Middle frontal gyrus (tissue), 1 donor: ENCODE measurements at regions not wholly inside any gene's neighbourhood (a gene's known extent, or its start where the extent isn't known, plus 50 kb on each side); places are given as distances from the start of the nearest gene placed in this dataset.
"Not testable (repeated sequence)": the region's sequence is repeated elsewhere in the genome, so short reads cannot be mapped to it uniquely, and the experiment has no call there.

Experiments used
- DNase-seq: peaks from one replicate; pipeline ENCODE4 v3.0.0-alpha.2; 2015; ENCODE audit warnings: low spot score; ENCODE audit errors: extremely low spot score

- DNase-seq, result no peak
Measured at GRCh38 chr10:57341294-57341693, 926.4 kb downstream of the IPMK start.

- no peak for DNase-seq
Measured at GRCh38 chr10:57338823-57339558, 928.7 kb downstream of the IPMK start.

GRCh38 chr10:57336865-57337264 is 930.8 kb downstream of the IPMK start:
- no peak for DNase-seq

- no peak for DNase-seq
Measured at GRCh38 chr10:57336341-57336740, 931.4 kb downstream of the IPMK start.

- DNase-seq, result no peak
Measured at GRCh38 chr10:57334523-57334922, 933.2 kb downstream of the IPMK start.

- no peak for DNase-seq
Measured at GRCh38 chr10:57333880-57334279, 933.8 kb downstream of the IPMK start.

GRCh38 chr10:57321400-57321854 is 946.3 kb downstream of the IPMK start:
- not testable (repeated sequence) for DNase-seq

GRCh38 chr10:57320416-57320815 is 947.3 kb downstream of the IPMK start:
- no peak for DNase-seq

- no peak for DNase-seq
Measured at GRCh38 chr10:57314046-57314445, 953.0 kb upstream of the ZWINT start.

- no peak for DNase-seq
Measured at GRCh38 chr10:57303566-57303965, 942.5 kb upstream of the ZWINT start.

- DNase-seq, result no peak
Measured at GRCh38 chr10:57300718-57301117, 939.7 kb upstream of the ZWINT start.

- no peak for DNase-seq
Measured at GRCh38 chr10:57294698-57295097, 933.6 kb upstream of the ZWINT start.

- DNase-seq, result no peak
Measured at GRCh38 chr10:57288754-57289153, 927.7 kb upstream of the ZWINT start.

GRCh38 chr10:57262892-57263291 is 901.8 kb upstream of the ZWINT start:
- DNase-seq, result no peak

GRCh38 chr10:57260175-57260574 is 899.1 kb upstream of the ZWINT start:
- DNase-seq, result no peak

GRCh38 chr10:57249615-57250281 is 888.7 kb upstream of the ZWINT start:
- DNase-seq, result no peak

GRCh38 chr10:57247271-57247670 is 886.2 kb upstream of the ZWINT start:
- no peak for DNase-seq

- no peak for DNase-seq
Measured at GRCh38 chr10:57225920-57226319, 864.9 kb upstream of the ZWINT start.

GRCh38 chr10:57224811-57225210 is 863.8 kb upstream of the ZWINT start:
- no peak for DNase-seq

GRCh38 chr10:57222603-57223002 is 861.5 kb upstream of the ZWINT start:
- no peak for DNase-seq

- no peak for DNase-seq
Measured at GRCh38 chr10:57222129-57222528, 861.1 kb upstream of the ZWINT start.

- no peak for DNase-seq
Measured at GRCh38 chr10:57221674-57222073, 860.6 kb upstream of the ZWINT start.

- DNase-seq, result no peak
Measured at GRCh38 chr10:57218382-57218781, 857.3 kb upstream of the ZWINT start.
